ENCODE measurements at regions not wholly inside any gene's neighbourhood (a gene's known extent, or its start where the extent isn't known, plus 50 kb on each side); places are given as distances from the start of the nearest gene placed in this dataset.

GRCh38 chr11:95371153-95371552, 140.2 kb upstream of the SESN3 start:
- TF ChIP-seq CTCF (IDR thresholded peaks at IDR 0.05) (no peak), EZH2 (IDR thresholded peaks at IDR 0.05) (no peak)
